GM12892 (cell line): ENCODE measurements at regions not wholly inside any gene's neighbourhood (a gene's known extent, or its start where the extent isn't known, plus 50 kb on each side); places are given as distances from the start of the nearest gene placed in this dataset.

Experiments
- DNase-seq: peaks from one replicate; pipeline ENCODE4 v3.0.0; 2011; ENCODE audit not compliant: insufficient read length
- FAIRE-seq: peaks from 2 replicates; lab custom pipeline; 2011; peaks lifted over from hg19 to GRCh38; lab: Jason Lieb, UNC
- POLR2A ChIP-seq: IDR thresholded peaks from 2 replicates; pipeline ENCODE4 v1.6.1; 2011; ENCODE audit warnings: low read depth, low read length, control low read depth
- POLR2AphosphoS5 ChIP-seq: IDR thresholded peaks from 2 replicates; pipeline ENCODE4 v1.6.1; 2011; ENCODE audit warnings: low read depth, low read length, control low read depth
- TAF1 ChIP-seq: IDR thresholded peaks from 2 replicates; pipeline ENCODE4 v1.6.1; 2011; ENCODE audit warnings: low read depth, mild to moderate bottlenecking, control low read depth, low read length, borderline replicate concordance

DNA sequence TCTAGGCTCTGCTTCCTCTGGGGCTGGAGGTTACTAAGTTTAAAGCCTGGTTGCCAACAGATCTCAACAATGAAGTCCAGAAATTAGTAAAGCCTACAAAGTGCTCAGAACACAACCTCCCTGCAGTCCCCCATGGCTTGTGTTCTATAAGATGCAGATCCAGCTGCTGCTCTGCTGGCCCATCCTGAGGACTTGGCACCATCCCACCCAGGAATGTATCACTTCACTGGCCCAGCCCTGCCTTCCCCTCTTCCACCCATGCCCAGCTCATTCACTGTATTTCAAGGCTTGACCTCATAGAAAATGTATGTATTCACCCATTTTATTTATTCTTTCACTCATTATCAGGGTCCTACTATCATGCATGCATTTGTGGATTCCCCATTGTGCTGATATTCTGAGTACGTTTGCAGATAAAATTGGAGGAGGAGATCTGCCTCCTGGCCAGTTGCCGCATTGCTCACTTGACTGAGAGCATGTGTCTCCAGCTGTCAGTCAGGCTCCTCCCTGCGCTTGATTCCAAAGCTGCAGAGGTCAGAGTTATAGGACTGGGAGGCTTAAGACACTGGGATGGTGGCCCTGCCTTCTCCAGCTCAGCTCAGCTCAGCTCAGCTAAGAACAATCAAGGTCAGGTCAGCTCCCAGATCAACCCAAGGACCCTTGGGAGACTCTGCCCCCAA lies 104.8 kb downstream of the MAFB start:
- no peak for FAIRE-seq
- no peak for TF ChIP-seq TAF1
- no peak for TF ChIP-seq POLR2A
- TF ChIP-seq POLR2AphosphoS5 = no peak

GRCh38 chr20:40583636-40584035 lies 105.4 kb downstream of the MAFB start:
- TF ChIP-seq POLR2A (no peak), TAF1 (no peak), POLR2AphosphoS5 (no peak)
- FAIRE-seq = no peak
- DNase-seq = no peak

More for the DNA sequence above, 104.8 kb downstream of the MAFB start:
- no peak for DNase-seq

DNA sequence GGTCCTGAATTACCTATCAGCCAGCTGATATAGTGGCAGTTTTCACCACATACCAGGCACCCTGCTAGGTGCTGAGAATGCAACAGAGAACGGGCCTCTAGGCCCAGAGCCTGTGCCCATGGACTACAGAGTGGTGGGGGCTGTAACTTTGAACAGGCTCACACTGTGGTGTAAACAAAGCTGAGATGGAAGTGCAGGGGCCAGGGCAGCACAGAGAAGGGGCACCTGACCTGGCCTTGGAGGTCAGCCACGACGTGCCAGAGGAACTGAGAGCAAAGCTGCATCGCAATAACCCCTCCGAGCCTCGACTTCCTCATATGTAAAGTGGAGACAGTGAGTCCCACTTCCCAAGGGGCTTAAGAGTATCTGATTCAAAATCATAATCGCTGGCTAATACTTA lies 105.8 kb downstream of the MAFB start:
- FAIRE-seq (no peak), DNase-seq (no peak)
- TF ChIP-seq TAF1 = no peak
- no peak for TF ChIP-seq POLR2A
- TF ChIP-seq POLR2AphosphoS5 = no peak

DNA sequence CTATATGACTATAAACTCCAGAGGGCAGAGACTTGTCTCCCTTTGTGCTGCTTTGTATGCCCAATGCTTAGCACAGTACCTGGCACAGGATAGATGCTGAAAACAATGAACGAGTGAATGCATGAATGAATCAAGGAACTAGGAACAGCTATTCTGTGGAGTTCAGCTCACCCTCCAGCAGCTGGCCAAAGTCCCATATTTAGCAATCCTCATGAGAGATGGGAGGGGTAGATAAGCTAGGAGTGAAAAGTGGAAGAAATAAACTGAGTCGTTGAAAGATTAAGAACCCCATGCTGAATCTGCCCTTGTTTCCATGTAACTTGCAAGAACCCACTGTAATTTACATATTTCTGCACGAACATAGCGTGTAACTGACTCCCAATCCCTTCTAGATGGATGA lies 106.5 kb downstream of the MAFB start:
- FAIRE-seq = no peak
- TF ChIP-seq POLR2AphosphoS5 (no peak), POLR2A (no peak), TAF1 (no peak)
- no peak for DNase-seq

DNA sequence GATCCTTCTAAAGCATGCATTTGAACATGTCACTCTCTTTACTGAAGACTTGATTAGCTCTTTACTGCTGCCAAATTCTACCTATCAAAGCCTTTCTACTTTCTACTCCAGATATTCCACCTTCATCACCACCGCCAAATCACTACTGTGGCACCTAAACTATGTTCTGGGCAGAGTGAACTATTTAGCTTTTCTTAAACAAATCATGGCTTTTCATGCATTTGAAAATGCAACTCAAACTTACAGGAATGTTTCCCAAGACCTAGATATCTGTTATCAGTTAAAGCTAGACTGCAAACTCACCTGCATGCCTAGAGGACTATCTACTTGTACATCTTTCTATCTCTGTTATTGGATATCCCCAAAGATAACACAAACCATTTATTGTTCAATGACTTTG lies 109.3 kb downstream of the MAFB start:
- DNase-seq (no peak), FAIRE-seq (no peak)
- no peak for TF ChIP-seq POLR2A
- no peak for TF ChIP-seq TAF1
- no peak for TF ChIP-seq POLR2AphosphoS5

DNA sequence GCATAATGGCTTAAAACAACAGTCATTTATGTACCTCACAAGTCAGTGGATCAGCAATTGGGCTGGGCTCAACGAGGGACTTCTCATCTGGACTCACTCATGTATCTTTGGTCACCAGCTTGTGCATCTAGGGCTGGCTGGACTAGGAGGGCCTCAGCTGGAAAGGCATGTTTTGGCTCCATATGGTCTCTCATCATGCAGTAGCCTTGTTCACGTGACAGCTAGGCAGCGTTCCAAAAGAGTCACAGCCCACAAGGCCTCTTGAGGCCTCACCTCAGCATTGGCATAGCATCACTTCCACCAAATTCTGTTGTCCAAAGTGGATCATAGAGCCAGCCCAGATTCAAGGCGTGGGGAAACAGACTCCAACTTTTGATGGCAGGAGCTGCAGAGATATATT lies 110.1 kb downstream of the MAFB start:
- no peak for TF ChIP-seq POLR2AphosphoS5
- no peak for TF ChIP-seq TAF1
- no peak for TF ChIP-seq POLR2A
- no peak for DNase-seq
- no peak for FAIRE-seq

GRCh38 chr20:40575851-40576250 lies 113.2 kb downstream of the MAFB start:
- FAIRE-seq (no peak), DNase-seq (no peak)
- no peak for TF ChIP-seq TAF1
- no peak for TF ChIP-seq POLR2AphosphoS5
- no peak for TF ChIP-seq POLR2A

DNA sequence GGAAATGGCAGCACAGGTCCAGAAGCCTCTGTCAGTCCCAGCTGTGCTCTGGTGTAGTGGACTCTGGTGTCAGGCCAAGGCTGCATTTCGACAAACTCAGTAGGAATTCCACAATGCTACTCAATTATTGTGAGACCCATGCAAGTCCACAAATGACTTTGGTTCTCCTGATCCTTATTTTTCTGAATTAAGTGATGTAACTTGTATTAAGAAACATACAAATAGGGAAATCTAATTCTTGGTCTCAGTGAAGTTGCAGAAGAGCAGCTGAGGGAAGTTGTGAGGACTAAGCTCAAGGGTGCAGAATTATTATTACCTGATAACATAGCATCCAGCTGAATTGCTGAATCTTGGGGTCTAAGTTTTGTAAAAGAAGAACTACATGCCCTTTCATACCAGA lies 116.8 kb downstream of the MAFB start:
- FAIRE-seq (no peak), DNase-seq (no peak)

DNA sequence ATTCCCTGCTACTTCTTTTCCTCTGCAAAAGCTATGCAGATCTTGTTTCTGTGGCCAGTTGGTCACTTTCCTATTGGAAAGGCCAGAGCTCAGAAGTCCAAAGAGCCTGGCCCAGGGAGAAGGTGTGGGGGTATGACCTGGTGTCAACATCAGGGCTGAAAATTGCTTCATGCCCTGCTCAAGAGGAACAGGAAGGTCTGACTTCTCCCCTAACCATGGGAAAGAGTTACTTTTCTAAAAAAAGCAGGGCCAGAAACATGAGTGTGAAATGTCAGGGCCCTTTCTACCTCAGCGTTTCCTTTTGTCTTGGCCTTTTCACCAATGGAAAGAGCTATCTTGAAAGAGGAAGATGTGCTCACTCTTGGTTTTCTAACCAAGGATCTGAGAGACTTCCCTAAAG lies 117.4 kb downstream of the MAFB start:
- DNase-seq = no peak
- TF ChIP-seq POLR2AphosphoS5 (no peak), POLR2A (no peak), TAF1 (no peak)
- FAIRE-seq = no peak

More for the DNA sequence above, 116.8 kb downstream of the MAFB start:
- TF ChIP-seq TAF1 (no peak), POLR2A (no peak), POLR2AphosphoS5 (no peak)

- no peak for FAIRE-seq
- DNase-seq = no peak
- TF ChIP-seq POLR2A (no peak), TAF1 (no peak), POLR2AphosphoS5 (no peak)
Measured at GRCh38 chr20:40568200-40568599, 120.8 kb downstream of the MAFB start.

- no peak for FAIRE-seq
- no peak for TF ChIP-seq POLR2A
- TF ChIP-seq POLR2AphosphoS5 = no peak
- no peak for TF ChIP-seq TAF1
- no peak for DNase-seq
Measured at GRCh38 chr20:40565682-40566040, 123.4 kb downstream of the MAFB start.

DNA sequence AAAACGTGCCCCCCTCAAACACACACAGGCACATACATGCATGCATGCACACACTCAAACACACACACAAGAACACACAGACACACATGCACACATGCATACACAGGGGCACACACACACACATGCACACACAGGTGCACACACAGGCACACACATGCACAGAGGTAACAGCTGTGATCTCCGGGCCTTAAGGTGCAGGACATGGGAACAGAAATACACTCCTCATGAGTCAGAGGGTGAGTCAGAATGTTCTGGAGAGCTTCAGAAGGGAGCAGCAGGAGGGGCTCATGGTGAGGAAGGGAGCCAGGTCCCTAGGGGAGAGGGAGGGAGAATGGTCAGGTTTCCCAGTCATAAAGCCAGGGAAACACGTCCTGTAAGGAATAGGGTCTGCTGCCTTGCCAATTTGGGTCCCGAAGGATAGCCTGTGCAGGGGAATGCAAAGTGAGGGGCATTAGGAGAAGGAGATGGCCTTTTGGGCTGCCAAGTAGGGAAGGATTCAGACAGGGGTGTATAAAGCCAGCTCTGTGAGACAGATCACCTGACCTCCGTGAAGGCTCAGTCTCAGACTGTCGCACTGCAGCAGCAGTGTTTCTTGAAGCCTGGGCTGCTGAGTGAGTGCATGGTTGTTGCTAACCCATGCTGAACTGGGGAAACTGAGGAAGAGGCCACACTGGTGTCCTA lies 123.9 kb downstream of the MAFB start:
- TF ChIP-seq POLR2A (no peak), POLR2AphosphoS5 (no peak), TAF1 (no peak)
- no peak for DNase-seq
- no peak for FAIRE-seq

- TF ChIP-seq POLR2AphosphoS5 = no peak
- no peak for TF ChIP-seq TAF1
- no peak for TF ChIP-seq POLR2A
- FAIRE-seq (no peak), DNase-seq (no peak)
Measured at GRCh38 chr20:40563296-40563950, 125.6 kb downstream of the MAFB start.
